Subcutaneous abdominal adipose tissue (tissue), 5 donors: ENCODE measurements at regions not wholly inside any gene's neighbourhood (a gene's known extent, or its start where the extent isn't known, plus 50 kb on each side); places are given as distances from the start of the nearest gene placed in this dataset.
A peak's percentile ranks its signal among the peaks of the same experiment; 100 is the strongest.
"Not testable (repeated sequence)": the region's sequence is repeated elsewhere in the genome, so short reads cannot be mapped to it uniquely, and the experiment has no call there.

ENCODE experiments used
- H3K27ac ChIP-seq: one replicate; pipeline ENCODE4 v1.7.0; 2013; ENCODE audit warnings: low read depth, mild to moderate bottlenecking, inconsistent platforms, low read length, moderate library complexity
- H3K27me3 ChIP-seq, 5 donors: one replicate each; pipeline ENCODE4 v1.7.0; 2013; ENCODE audit warnings: low read length in 5 of 5, inconsistent platforms in 1 of 5; ENCODE audit not compliant: control insufficient read depth in 5 of 5, insufficient read depth in 4 of 5
- H3K36me3 ChIP-seq, 5 donors: one replicate each; pipeline ENCODE4 v1.7.0; 2013; ENCODE audit warnings: low read length in 5 of 5; ENCODE audit not compliant: control insufficient read depth in 5 of 5, insufficient read depth in 5 of 5
- H3K4me1 ChIP-seq, 5 donors: one replicate each; pipeline ENCODE4 v1.7.0; 2013; ENCODE audit warnings: low read length in 5 of 5, mild to moderate bottlenecking in 3 of 5, moderate library complexity in 1 of 5; ENCODE audit not compliant: control insufficient read depth in 5 of 5, insufficient read depth in 5 of 5
- H3K4me3 ChIP-seq, 5 donors: one replicate each; pipeline ENCODE4 v1.7.0; 2013; ENCODE audit warnings: low read length in 5 of 5, low read depth in 1 of 5
- H3K9ac ChIP-seq, 5 donors: one replicate each; pipeline ENCODE4 v1.7.0; 2013; ENCODE audit warnings: low read length in 5 of 5, mild to moderate bottlenecking in 4 of 5, moderate library complexity in 3 of 5
- H3K9me3 ChIP-seq, 5 donors: one replicate each; pipeline ENCODE4 v1.7.0; 2013; ENCODE audit warnings: low read length in 5 of 5; ENCODE audit not compliant: control insufficient read depth in 5 of 5
- donor health status: healthy.
- donor health status: healthy.
- donor health status: healthy.
- donor health status: healthy.
- donor health status: healthy.

DNA sequence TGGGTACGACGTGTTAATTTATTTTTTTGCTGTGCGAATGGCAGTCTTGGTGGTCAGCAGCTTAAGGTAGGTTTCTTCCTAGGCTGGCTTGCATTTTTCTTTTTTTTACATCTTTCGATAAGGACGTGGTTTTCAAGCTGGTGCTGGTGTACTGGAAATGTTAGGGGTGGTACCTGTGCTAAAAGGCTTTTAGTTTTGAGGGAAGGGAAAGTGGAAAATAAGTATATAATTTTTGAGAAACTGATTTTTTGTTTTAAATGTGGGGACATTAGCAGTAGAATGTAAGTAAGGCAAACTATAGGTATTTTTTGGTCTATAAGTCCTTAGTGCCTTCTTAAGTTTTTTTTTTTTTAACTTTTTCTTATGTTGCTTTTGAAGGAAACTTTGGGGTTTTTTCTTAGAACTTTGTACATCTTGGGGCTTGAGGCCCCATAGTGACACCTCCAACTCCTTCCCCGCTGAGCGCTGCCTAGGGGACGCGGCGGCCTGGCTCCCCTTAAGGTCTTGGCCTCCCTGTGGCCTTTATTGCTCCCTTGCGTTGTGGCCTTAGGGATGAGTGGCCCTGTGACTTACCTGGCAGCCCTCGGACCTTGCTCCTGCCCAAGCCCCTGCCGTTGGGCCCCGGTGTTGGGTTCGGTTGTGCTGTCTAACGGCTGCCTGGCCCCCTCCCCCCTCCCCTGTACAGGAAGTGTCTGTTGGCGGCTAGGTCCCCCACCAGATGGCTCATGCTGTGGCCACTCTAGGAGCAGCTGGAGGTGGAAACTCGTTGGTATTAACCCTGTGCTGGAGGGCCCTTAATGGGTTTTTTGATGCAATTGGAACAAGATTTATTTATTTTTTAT is 88.0 kb upstream of the RPRML start:
- Histone ChIP-seq H3K9me3 (peaks cover 0 to 4% (median 0%) of the 10 kb centered on the region in 5 donors), H3K9ac (peak overlapping the region; percentile 95 to 100 (median 97)), H3K4me1 (peaks cover 3 to 20% (median 8%) of the 10 kb centered on the region in 5 donors), H3K4me3 (peak overlapping the region; percentile 78 to 99 (median 98)), H3K27ac (peak overlapping the region; percentile 84), H3K27me3 (no peaks in the 10 kb centered on the region), H3K36me3 (peaks cover 0 to 8% (median 3%) of the 10 kb centered on the region in 5 donors)

DNA sequence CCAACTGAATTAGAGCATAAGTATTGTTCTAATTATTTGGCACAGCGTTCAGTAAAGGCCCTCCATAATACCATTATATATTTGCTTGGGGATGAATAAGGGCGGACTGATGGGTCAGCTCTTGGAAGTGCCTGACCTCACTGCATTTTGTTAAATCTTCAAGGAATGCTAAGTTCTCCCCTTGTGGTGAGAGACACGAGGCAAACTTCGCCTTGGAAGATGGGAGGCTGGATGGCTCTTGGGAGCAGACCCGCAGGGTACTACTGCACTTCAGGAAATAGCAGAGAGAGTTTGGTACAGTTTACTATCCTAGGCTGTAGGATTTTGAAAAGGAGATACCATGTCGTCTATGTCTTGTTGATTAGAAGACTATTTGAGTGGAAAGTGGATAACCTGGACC is 87.0 kb upstream of the RPRML start:
- peaks cover 3 to 14% (median 8%) of the 10 kb centered on the region in 5 donors for H3K4me1 ChIP-seq
- no peaks in the 10 kb centered on the region for H3K27me3 ChIP-seq
- H3K36me3 ChIP-seq = peaks cover 0 to 8% (median 3%) of the 10 kb centered on the region in 5 donors
- H3K4me3 ChIP-seq = no peak overlapping the region
- H3K27ac ChIP-seq = no peak overlapping the region
- H3K9ac ChIP-seq = no peak overlapping the region
- H3K9me3 ChIP-seq = peaks cover 0 to 4% (median 0%) of the 10 kb centered on the region in 5 donors

DNA sequence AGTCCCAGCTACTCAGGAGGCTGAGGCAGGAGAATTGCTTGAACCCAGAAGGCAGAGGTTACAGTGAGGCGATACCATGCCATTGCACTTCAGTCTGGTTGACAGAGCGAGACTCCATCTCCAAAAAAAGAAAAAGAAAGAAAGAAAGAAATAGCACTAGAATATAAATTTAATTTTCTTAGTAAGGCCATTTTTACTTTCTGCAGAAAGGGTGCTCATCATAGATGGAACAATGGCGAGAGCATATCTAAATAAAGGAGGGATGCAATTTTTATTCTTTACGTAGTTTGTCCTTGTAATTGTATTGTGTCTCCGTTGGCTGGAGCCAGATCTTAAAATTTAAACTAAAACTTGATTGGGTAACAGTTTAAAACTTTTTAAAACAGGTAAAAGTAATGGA is 85.6 kb upstream of the RPRML start:
- peaks cover 3 to 12% (median 8%) of the 10 kb centered on the region in 5 donors for H3K4me1 ChIP-seq
- no peak overlapping the region for H3K27ac ChIP-seq
- H3K9me3 ChIP-seq = peaks cover 0 to 4% (median 0%) of the 10 kb centered on the region in 5 donors
- peaks cover 0 to 8% (median 3%) of the 10 kb centered on the region in 5 donors for H3K36me3 ChIP-seq
- H3K27me3 ChIP-seq = no peaks in the 10 kb centered on the region
- H3K9ac ChIP-seq = no peak overlapping the region
- H3K4me3 ChIP-seq = no peak overlapping the region

DNA sequence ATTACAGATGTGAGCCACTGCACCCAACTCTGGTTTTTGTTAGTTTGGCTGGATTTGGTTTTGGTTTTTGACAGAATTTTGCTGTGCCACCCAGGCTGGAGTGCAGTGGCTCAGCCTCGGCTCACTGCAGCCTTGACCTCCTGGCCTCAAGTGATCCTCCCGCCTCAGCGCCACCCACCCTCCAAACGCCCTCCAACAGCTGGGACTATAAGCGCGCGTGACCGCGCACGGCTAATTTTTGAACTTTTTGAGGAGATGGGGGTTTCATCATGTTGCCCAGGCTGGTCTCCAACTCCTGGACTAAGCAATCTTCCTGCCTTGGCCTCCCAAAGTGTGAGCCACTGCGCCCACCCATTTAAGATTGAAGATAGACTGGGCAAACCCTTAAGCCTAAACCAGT is 84.4 kb upstream of the RPRML start:
- Histone ChIP-seq H3K4me3 (no peak overlapping the region), H3K9me3 (peaks cover 0 to 4% (median 0%) of the 10 kb centered on the region in 5 donors), H3K9ac (no peak overlapping the region), H3K27ac (no peak overlapping the region), H3K36me3 (peaks cover 0 to 8% (median 3%) of the 10 kb centered on the region in 5 donors), H3K4me1 (peaks cover 3 to 12% (median 8%) of the 10 kb centered on the region in 5 donors), H3K27me3 (no peaks in the 10 kb centered on the region)

DNA sequence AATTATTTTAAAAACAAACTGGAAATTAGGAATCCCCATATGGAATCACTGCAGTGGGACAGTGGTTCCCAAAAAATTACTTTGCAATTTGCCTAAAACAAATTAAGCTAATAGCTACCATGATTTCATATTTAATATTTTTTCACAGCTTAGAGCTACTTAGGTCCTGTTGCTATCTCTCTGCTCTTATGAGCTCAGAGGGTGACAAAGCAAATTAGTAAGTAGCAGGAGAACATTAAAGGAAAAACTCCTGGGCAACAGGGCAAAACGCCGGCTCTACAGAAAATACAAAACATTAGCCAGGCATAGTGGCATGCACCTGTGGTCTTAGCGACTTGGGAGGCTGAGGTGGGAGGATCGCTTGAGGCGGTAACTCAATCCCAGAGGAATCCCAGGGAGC is 83.8 kb upstream of the RPRML start:
- not testable (repeated sequence) for H3K36me3 ChIP-seq
- H3K4me1 ChIP-seq = peaks cover 3 to 12% (median 8%) of the 10 kb centered on the region in 5 donors

DNA sequence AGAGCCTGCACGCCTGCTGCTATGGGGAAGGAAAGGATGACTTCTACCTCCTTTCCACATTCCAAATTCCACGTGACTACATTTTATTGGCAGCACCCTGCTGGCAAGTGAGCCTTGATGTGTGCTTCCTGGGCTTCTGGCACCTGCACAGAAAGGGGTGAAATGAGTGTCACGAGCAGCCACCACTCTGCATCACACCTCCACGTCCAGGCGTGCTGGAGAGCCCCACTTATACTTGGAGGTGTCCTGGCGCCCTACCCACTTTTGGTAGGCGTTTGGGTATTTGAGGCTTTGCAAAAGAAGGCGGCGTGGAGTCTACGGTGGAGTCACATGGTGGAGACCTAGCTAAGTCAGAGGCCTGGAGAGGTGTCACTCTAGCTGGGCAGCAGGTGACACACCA is 81.0 kb upstream of the RPRML start:
- not testable (repeated sequence) for H3K27ac ChIP-seq, H3K4me3 ChIP-seq, H3K27me3 ChIP-seq, H3K9ac ChIP-seq, H3K4me1 ChIP-seq, H3K9me3 ChIP-seq
- peaks cover 0 to 19% (median 11%) of the 10 kb centered on the region in 5 donors for H3K36me3 ChIP-seq

More for the DNA sequence above, 83.8 kb upstream of the RPRML start:
- H3K27ac ChIP-seq, H3K27me3 ChIP-seq, H3K9ac ChIP-seq, H3K9me3 ChIP-seq, H3K4me3 ChIP-seq: not testable (repeated sequence)

DNA sequence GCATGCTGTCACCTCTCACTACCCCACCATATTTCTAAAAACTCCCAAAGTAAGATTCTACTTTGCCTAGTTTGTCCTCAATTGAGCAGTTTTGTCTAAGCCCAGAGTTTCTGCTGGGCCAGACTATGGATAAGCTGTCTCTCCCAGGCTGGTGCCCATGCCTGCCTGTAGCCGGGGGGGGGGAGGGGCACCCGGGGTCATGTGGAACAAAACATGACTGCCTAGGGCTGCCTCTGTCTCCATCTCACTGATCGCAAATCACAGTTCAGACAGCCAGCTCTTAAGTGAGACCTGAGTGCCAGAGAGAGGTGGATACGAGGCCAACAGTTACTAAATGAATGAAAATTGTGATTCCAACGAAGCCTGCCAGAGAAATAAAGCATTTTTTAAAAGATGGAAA is 78.8 kb upstream of the RPRML start:
- H3K9me3 ChIP-seq = no peaks in the 10 kb centered on the region
- no peaks in the 10 kb centered on the region for H3K27me3 ChIP-seq
- no peak overlapping the region for H3K9ac ChIP-seq
- no peaks in the 10 kb centered on the region for H3K4me1 ChIP-seq
- peaks cover 2 to 34% (median 25%) of the 10 kb centered on the region in 5 donors for H3K36me3 ChIP-seq
- no peak overlapping the region for H3K4me3 ChIP-seq
- no peak overlapping the region for H3K27ac ChIP-seq

DNA sequence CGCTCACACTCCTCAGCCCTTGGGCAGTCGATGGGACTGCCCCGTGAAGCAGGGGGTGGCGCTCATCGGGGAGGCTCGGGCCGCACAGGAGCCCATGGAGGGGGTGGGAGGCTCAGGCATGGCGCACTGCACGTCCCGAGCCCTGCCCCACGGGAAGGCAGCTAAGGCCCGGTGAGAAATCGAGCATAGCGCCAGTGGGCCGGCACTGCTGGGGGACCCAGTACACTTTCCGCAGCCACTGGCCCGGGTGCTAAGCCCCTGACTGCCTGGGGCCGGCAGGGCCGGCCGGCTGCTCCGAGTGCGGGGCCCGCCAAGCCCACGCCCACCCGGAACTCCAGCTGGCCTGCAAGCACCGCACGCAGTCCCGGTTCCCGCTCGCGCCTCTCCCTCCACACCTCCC is 78.2 kb upstream of the RPRML start:
- H3K9me3 ChIP-seq, H3K9ac ChIP-seq, H3K27me3 ChIP-seq, H3K27ac ChIP-seq, H3K4me1 ChIP-seq, H3K4me3 ChIP-seq: not testable (repeated sequence)
- peaks cover 2 to 37% (median 27%) of the 10 kb centered on the region in 5 donors for H3K36me3 ChIP-seq

DNA sequence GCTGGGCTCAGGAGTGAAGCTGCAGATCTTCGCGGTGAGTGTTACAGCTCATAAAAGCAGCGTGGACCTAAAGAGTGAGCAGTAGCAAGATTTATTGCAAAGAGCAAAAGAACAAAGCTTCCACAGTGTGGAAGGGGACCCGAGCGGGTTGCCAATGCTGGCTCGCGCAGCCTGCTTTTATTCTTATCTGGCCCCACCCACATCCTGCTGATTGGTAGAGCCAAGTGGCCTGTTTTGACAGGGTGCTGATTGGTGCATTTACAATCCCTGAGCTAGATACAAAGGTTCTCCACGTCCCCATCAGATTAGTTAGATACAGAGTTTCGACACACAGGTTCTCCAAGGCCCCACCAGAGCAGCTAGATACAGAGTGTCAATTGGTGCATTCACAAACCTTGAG is 77.6 kb upstream of the RPRML start:
- not testable (repeated sequence) for H3K27ac ChIP-seq, H3K4me1 ChIP-seq, H3K9ac ChIP-seq, H3K4me3 ChIP-seq, H3K9me3 ChIP-seq, H3K27me3 ChIP-seq
- H3K36me3 ChIP-seq = peaks cover 2 to 37% (median 27%) of the 10 kb centered on the region in 5 donors
